ENCODE measurements at regions not wholly inside any gene's neighbourhood (a gene's known extent, or its start where the extent isn't known, plus 50 kb on each side); places are given as distances from the start of the nearest gene placed in this dataset.

DNA sequence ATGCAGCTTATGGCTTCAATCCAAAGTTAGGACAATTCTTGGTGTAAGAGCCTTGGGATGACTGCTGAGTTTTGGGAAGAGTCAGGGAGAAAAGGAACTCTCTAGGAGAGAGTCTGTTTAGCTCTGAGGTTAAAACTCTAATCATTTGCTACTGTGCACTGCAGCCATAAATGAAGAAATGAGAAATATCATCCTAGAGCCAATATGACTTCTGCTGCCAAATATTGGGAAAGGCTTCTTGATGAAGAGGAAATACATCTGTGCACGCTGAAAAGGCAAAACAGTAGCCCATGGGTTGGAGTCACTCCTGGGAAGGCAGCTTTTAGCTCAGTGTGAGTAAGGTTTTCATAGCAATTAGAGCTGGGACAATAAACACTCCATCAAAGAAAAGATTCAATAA is 308.8 kb downstream of the SFMBT2 start (continued):
- TF ChIP-seq, protein P1, sequence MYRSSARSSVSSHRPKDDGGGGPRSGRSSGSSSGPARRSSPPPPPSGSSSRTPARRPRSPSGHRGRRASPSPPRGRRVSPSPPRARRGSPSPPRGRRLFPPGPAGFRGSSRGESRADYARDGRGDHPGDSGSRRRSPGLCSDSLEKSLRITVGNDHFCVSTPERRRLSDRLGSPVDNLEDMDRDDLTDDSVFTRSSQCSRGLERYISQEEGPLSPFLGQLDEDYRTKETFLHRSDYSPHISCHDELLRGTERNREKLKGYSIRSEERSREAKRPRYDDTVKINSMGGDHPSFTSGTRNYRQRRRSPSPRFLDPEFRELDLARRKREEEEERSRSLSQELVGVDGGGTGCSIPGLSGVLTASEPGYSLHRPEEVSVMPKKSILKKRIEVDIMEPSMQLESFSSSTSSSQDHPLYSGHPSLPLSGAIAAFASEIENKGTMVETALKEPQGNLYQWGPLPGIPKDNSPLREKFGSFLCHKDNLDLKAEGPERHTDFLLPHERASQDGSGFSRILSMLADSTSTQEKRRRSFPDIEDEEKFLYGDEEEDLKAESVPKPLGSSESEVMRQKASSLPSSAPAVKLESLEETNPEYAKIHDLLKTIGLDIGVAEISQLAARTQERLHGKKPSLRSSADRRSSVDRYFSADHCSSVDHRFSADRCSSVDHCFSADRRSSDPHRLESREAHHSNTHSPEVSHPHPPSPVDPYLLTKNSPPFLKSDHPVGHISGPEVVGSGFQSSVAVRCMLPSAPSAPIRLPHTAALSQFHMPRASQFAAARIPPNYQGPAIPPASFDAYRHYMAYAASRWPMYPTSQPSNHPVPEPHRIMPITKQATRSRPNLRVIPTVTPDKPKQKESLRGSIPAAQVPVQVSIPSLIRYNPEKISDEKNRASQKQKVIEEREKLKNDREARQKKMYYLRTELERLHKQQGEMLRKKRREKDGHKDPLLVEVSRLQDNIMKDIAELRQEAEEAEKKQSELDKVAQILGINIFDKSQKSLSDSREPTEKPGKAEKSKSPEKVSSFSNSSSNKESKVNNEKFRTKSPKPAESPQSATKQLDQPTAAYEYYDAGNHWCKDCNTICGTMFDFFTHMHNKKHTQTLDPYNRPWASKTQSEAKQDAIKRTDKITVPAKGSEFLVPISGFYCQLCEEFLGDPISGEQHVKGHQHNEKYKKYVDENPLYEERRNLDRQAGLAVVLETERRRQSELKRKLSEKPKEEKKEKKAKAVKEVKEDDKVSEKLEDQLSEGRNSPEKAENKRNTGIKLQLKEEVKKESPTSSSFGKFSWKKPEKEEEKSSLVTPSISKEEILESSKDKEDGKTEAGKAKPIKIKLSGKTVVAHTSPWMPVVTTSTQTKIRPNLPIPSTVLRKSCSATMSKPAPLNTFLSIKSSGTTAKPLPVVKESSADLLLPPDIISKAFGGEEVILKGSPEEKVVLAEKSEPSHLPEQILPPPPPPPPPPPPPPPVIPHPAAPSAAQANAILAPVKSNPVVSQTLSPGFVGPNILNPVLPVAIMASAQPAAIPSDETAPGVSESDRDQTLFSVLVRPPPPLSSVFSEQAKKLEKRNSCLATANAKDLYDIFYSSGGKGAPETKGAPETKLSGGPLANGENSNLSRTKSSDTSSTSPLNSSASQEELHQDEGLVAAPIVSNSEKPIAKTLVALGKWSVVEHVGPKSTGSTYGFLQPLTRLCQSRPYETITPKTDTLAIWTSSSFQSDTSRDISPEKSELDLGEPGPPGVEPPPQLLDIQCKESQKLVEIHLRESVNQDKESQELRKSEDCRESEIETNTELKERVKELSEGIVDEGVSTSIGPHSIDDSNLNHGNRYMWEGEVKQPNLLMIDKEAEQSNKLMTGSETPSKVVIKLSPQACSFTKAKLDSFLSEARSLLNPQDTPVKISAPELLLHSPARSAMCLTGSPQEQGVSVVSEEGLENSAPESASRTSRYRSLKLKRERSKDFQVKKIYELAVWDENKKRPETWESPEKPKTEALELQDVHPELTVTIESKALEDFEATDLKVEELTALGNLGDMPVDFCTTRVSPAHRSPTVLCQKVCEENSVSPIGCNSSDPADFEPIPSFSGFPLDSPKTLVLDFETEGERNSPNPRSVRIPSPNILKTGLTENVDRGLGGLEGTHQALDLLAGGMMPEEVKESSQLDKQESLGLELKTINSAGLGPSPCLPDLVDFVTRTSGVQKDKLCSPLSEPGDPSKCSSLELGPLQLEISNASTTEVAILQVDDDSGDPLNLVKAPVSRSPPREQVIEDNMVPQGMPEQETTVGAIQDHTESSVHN (IDR thresholded peaks at IDR 0.05; ENCODE audit: borderline replicate concordance in 1 of 2, low read depth in 1 of 2), result no peak
- TF ChIP-seq, protein P2, sequence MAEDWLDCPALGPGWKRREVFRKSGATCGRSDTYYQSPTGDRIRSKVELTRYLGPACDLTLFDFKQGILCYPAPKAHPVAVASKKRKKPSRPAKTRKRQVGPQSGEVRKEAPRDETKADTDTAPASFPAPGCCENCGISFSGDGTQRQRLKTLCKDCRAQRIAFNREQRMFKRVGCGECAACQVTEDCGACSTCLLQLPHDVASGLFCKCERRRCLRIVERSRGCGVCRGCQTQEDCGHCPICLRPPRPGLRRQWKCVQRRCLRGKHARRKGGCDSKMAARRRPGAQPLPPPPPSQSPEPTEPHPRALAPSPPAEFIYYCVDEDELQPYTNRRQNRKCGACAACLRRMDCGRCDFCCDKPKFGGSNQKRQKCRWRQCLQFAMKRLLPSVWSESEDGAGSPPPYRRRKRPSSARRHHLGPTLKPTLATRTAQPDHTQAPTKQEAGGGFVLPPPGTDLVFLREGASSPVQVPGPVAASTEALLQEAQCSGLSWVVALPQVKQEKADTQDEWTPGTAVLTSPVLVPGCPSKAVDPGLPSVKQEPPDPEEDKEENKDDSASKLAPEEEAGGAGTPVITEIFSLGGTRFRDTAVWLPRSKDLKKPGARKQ (CRISPR knock-in tag; IDR thresholded peaks at IDR 0.05), result no peak
